OCI-M2 (cell line): ENCODE measurements at regions not wholly inside any gene's neighbourhood (a gene's known extent, or its start where the extent isn't known, plus 50 kb on each side); places are given as distances from the start of the nearest gene placed in this dataset.

Experiments used
- DNase-seq: peaks from one replicate; lab custom pipeline; 2025; ENCODE audit not compliant: unreplicated experiment; lab: John Stamatoyannopoulos, UW

- no peak for DNase-seq
Observed at GRCh38 chr5:45195026-45195425, 386.3 kb downstream of the MRPS30 start.
